ENCODE measurements at regions not wholly inside any gene's neighbourhood (a gene's known extent, or its start where the extent isn't known, plus 50 kb on each side); places are given as distances from the start of the nearest gene placed in this dataset.
"Not testable (repeated sequence)": the region's sequence is repeated elsewhere in the genome, so short reads cannot be mapped to it uniquely, and the experiment has no call there.

GRCh38 chr3:759106-759505, 333.7 kb upstream of the CNTN6 start:
- no peaks in the 10 kb centered on the region for H3F3A ChIP-seq (replicated peaks; ENCODE audit: insufficient read depth)
- no peaks in the 10 kb centered on the region for H4K20me1 ChIP-seq (ENCODE audit: insufficient read depth)
- H3K4me2 ChIP-seq = no peak overlapping the region
- no peaks in the 10 kb centered on the region for H3K27me3 ChIP-seq (ENCODE audit: insufficient read depth)
- no peaks in the 10 kb centered on the region for H3K9me3 ChIP-seq
- H3K4me1 ChIP-seq (ENCODE audit: control insufficient read depth in 1 of 2, insufficient read depth in 2 of 2, low read depth in 1 of 2, low read length in 1 of 2) = no peaks in the 10 kb centered on the region
- H3K36me3 ChIP-seq (replicated peaks in 1 of 2; ENCODE audit: control insufficient read depth in 1 of 2, insufficient read depth in 2 of 2, low read length in 1 of 2) = no peaks in the 10 kb centered on the region
- DNase-seq = no peak
- H3K9me2 ChIP-seq = no peaks in the 10 kb centered on the region
- no peak for TF ChIP-seq EZH2phosphoT487 (IDR thresholded peaks at IDR 0.05; ENCODE audit: borderline replicate concordance, low read depth)
- no peak for TF ChIP-seq TEAD4 (IDR thresholded peaks at IDR 0.05; ENCODE audit: borderline replicate concordance, insufficient read depth)
- no peaks in the 10 kb centered on the region for H3K79me2 ChIP-seq (ENCODE audit: insufficient read depth)
- POLR2A ChIA-PET = no interaction called here
- no peak overlapping the region for H3K27ac ChIP-seq (ENCODE audit: low read depth in 2 of 2, low read length in 1 of 2)
- no peak overlapping the region for H2AFZ ChIP-seq (ENCODE audit: low read depth)
- no peak overlapping the region for H3K9ac ChIP-seq
- CTCF ChIA-PET = no interaction called here
- H3K4me3 ChIP-seq (ENCODE audit: low read depth in 2 of 2, low read length in 1 of 2) = no peak overlapping the region

- H3K79me2 ChIP-seq (ENCODE audit: insufficient read depth); H3K9ac ChIP-seq; H3K4me2 ChIP-seq; H3K4me3 ChIP-seq (ENCODE audit: low read depth in 2 of 2, low read length in 1 of 2); H3K27ac ChIP-seq (ENCODE audit: low read depth in 2 of 2, low read length in 1 of 2); CTCF ChIA-PET; H2AFZ ChIP-seq (ENCODE audit: low read depth); H4K20me1 ChIP-seq (ENCODE audit: insufficient read depth); POLR2A ChIA-PET; H3K9me2 ChIP-seq; H3K36me3 ChIP-seq (replicated peaks in 1 of 2; ENCODE audit: control insufficient read depth in 1 of 2, insufficient read depth in 2 of 2, low read length in 1 of 2); H3K4me1 ChIP-seq (ENCODE audit: control insufficient read depth in 1 of 2, insufficient read depth in 2 of 2, low read depth in 1 of 2, low read length in 1 of 2); H3F3A ChIP-seq (replicated peaks; ENCODE audit: insufficient read depth); DNase-seq; H3K9me3 ChIP-seq; H3K27me3 ChIP-seq (ENCODE audit: insufficient read depth): not testable (repeated sequence)
- 21% methylated on average over 3 of the region's 3 CpGs for WGBS (ENCODE audit: low lambda C conversion rate)
Measured at GRCh38 chr3:773433-773832, 319.4 kb upstream of the CNTN6 start.

- no peaks in the 10 kb centered on the region for H3K27me3 ChIP-seq (ENCODE audit: insufficient read depth)
- TF ChIP-seq TCF12 (IDR thresholded peaks at IDR 0.05) (no peak), ELF1 (IDR thresholded peaks at IDR 0.05) (no peak), JUND (IDR thresholded peaks at IDR 0.05) (no peak), GATA2 (CRISPR knock-in tag; IDR thresholded peaks at IDR 0.05) (no peak), RXRA (IDR thresholded peaks at IDR 0.05; ENCODE audit: borderline replicate concordance, low read depth) (no peak), CHD2 (IDR thresholded peaks at IDR 0.05; ENCODE audit: low read length, partially characterized antibody) (no peak), CTCF (IDR thresholded peaks at IDR 0.05) (no peak), USF2 (IDR thresholded peaks at IDR 0.05; ENCODE audit: borderline replicate concordance, low read depth, low read length) (no peak), USF1 (IDR thresholded peaks at IDR 0.05; ENCODE audit: borderline replicate concordance, low read depth) (no peak), SMC3 (IDR thresholded peaks at IDR 0.05; ENCODE audit: low read depth, low read length) (no peak), EP300 (IDR thresholded peaks at IDR 0.05; ENCODE audit: borderline replicate concordance in 1 of 2, low read depth in 1 of 2, low read length in 1 of 2) (no peak), RAD21 (IDR thresholded peaks at IDR 0.05; ENCODE audit: low read length) (no peak), RFX5 (IDR thresholded peaks at IDR 0.05; ENCODE audit: low read length) (no peak), MXI1 (IDR thresholded peaks at IDR 0.05; ENCODE audit: low read depth, low read length) (no peak)
- no peaks in the 10 kb centered on the region for H3F3A ChIP-seq (replicated peaks; ENCODE audit: insufficient read depth)
- ChIA-PET CTCF (interaction anchor here (0.7 to 1.0 kb wide), 2 partner anchors 26 to 402 kb away, joined by 3 read pairs; no protein-coding TSS in a partner anchor), POLR2A (no interaction called here)
- no peak overlapping the region for H3K4me2 ChIP-seq
- H3K9me2 ChIP-seq = no peaks in the 10 kb centered on the region
- H3K79me2 ChIP-seq (ENCODE audit: insufficient read depth) = no peaks in the 10 kb centered on the region
- no peak overlapping the region for H2AFZ ChIP-seq (ENCODE audit: low read depth)
- no peak overlapping the region for H3K27ac ChIP-seq (ENCODE audit: low read depth in 2 of 2, low read length in 1 of 2)
- WGBS (ENCODE audit: low lambda C conversion rate) = 23% methylated on average over 6 of the region's 6 CpGs
- no peaks in the 10 kb centered on the region for H3K36me3 ChIP-seq (replicated peaks in 1 of 2; ENCODE audit: control insufficient read depth in 1 of 2, insufficient read depth in 2 of 2, low read length in 1 of 2)
- H3K9me3 ChIP-seq = no peaks in the 10 kb centered on the region
- H4K20me1 ChIP-seq (ENCODE audit: insufficient read depth) = no peaks in the 10 kb centered on the region
- DNase-seq = no peak
- H3K9ac ChIP-seq = no peak overlapping the region
- no peak overlapping the region for H3K4me3 ChIP-seq (ENCODE audit: low read depth in 2 of 2, low read length in 1 of 2)
- no peaks in the 10 kb centered on the region for H3K4me1 ChIP-seq (ENCODE audit: control insufficient read depth in 1 of 2, insufficient read depth in 2 of 2, low read depth in 1 of 2, low read length in 1 of 2)
Measured at GRCh38 chr3:775178-775880, 317.5 kb upstream of the CNTN6 start.
